ENCODE measurements at regions not wholly inside any gene's neighbourhood (a gene's known extent, or its start where the extent isn't known, plus 50 kb on each side); places are given as distances from the start of the nearest gene placed in this dataset.

- TF ChIP-seq CTCF (IDR thresholded peaks at IDR 0.05) (no peak), POLR2A (IDR thresholded peaks at IDR 0.05) (no peak), EP300 (IDR thresholded peaks at IDR 0.05) (no peak), POLR2AphosphoS5 (IDR thresholded peaks at IDR 0.05) (no peak)
Measured at GRCh38 chr6:163645560-163645959, 231.0 kb downstream of the QKI start.
